Stimulated activated CD4-positive, alpha-beta T cell treated with anti-CD3 and anti-CD28 coated beads, Interleukin-15, amount 100 ng/mL, for 1 hour (primary cell): ENCODE measurements at regions not wholly inside any gene's neighbourhood (a gene's known extent, or its start where the extent isn't known, plus 50 kb on each side); places are given as distances from the start of the nearest gene placed in this dataset.
"Not testable (repeated sequence)": the region's sequence is repeated elsewhere in the genome, so short reads cannot be mapped to it uniquely, and the experiment has no call there.

ENCODE experiments used
- DNase-seq, 2 donors: peaks; one replicate each; pipeline ENCODE4 v3.0.0-alpha.2; 2020; ENCODE audit warnings: low read depth in 1 of 2, low spot score in 1 of 2

- DNase-seq = no peak
Measured at GRCh38 chr10:64952042-64952441, 1430.8 kb downstream of the REEP3 start.

- DNase-seq = no peak
Measured at GRCh38 chr10:64956441-64956840, 1435.2 kb downstream of the REEP3 start.

GRCh38 chr10:64959116-64959515, 1437.9 kb downstream of the REEP3 start:
- DNase-seq = no peak

- no peak for DNase-seq
Measured at GRCh38 chr10:64959883-64960282, 1438.7 kb downstream of the REEP3 start.

- DNase-seq = no peak
Measured at GRCh38 chr10:64973391-64973790, 1452.2 kb downstream of the REEP3 start.

GRCh38 chr10:64976150-64976549, 1454.9 kb downstream of the REEP3 start:
- no peak for DNase-seq

GRCh38 chr10:64977915-64978314, 1456.7 kb downstream of the REEP3 start:
- DNase-seq = no peak

- no peak for DNase-seq
Measured at GRCh38 chr10:64996886-64997285, 1475.7 kb downstream of the REEP3 start.

GRCh38 chr10:65010845-65011244, 1489.6 kb downstream of the REEP3 start:
- DNase-seq = no peak

- DNase-seq = no peak
Measured at GRCh38 chr10:65017523-65017922, 1496.3 kb downstream of the REEP3 start.

GRCh38 chr10:65024886-65025285, 1503.7 kb downstream of the REEP3 start:
- DNase-seq = no peak

GRCh38 chr10:65030263-65030662, 1509.1 kb downstream of the REEP3 start:
- no peak for DNase-seq

- no peak for DNase-seq
Measured at GRCh38 chr10:65032867-65033769, 1511.9 kb downstream of the REEP3 start.

- DNase-seq = no peak
Measured at GRCh38 chr10:65033957-65034356, 1512.8 kb downstream of the REEP3 start.

GRCh38 chr10:65040796-65041195, 1519.6 kb downstream of the REEP3 start:
- no peak for DNase-seq

- DNase-seq = no peak
Measured at GRCh38 chr10:65041307-65041706, 1520.1 kb downstream of the REEP3 start.

- DNase-seq = no peak
Measured at GRCh38 chr10:65042496-65042895, 1521.3 kb downstream of the REEP3 start.

- DNase-seq = no peak
Measured at GRCh38 chr10:65046831-65047230, 1525.6 kb downstream of the REEP3 start.

GRCh38 chr10:65052111-65052510, 1530.9 kb downstream of the REEP3 start:
- not testable (repeated sequence) for DNase-seq

GRCh38 chr10:65053397-65053796, 1532.2 kb downstream of the REEP3 start:
- not testable (repeated sequence) for DNase-seq

GRCh38 chr10:65053831-65054351, 1532.7 kb downstream of the REEP3 start:
- DNase-seq = not testable (repeated sequence)

GRCh38 chr10:65054701-65055100, 1533.5 kb downstream of the REEP3 start:
- DNase-seq = not testable (repeated sequence)

- DNase-seq = no peak
Measured at GRCh38 chr10:65065278-65065677, 1544.1 kb downstream of the REEP3 start.
